ENCODE measurements at regions not wholly inside any gene's neighbourhood (a gene's known extent, or its start where the extent isn't known, plus 50 kb on each side); places are given as distances from the start of the nearest gene placed in this dataset.

- Mint-ChIP-seq H3K4me1 (no peaks in the 10 kb centered on the region), H3K9me3 (no peaks in the 10 kb centered on the region), H3K36me3 (ENCODE audit: low read depth) (no peaks in the 10 kb centered on the region), H3K4me3 (no peak overlapping the region), H3K27me3 (ENCODE audit: insufficient read depth, low read depth, poor library complexity) (peaks cover under 1% of the 10 kb centered on the region), H3K27ac (no peak overlapping the region)
- Histone ChIP-seq H2AFZ (no peak overlapping the region), H3K4me3 (no peak overlapping the region), H3K27me3 (ENCODE audit: insufficient read depth) (no peaks in the 10 kb centered on the region), H3K4me2 (no peak overlapping the region), H3K27ac (ENCODE audit: low read depth) (no peak overlapping the region), H3K36me3 (ENCODE audit: insufficient read depth) (no peaks in the 10 kb centered on the region), H4K20me1 (replicated peaks; ENCODE audit: insufficient read depth) (no peaks in the 10 kb centered on the region), H3K4me1 (ENCODE audit: insufficient read depth) (no peaks in the 10 kb centered on the region), H3K79me2 (replicated peaks; ENCODE audit: insufficient read depth) (no peaks in the 10 kb centered on the region), H3K9me2 (ENCODE audit: insufficient read depth) (peaks cover 7% of the 10 kb centered on the region; the same call in 1 of the 2 replicates), H3F3A (replicated peaks; ENCODE audit: low read depth) (no peaks in the 10 kb centered on the region)
- ATAC-seq (no peak), DNase-seq (ENCODE audit: low spot score) (no peak)
- TF ChIP-seq POLR2AphosphoS5 (IDR thresholded peaks at IDR 0.05; ENCODE audit: low read depth) (no peak), ZNF331 (CRISPR knock-in tag; IDR thresholded peaks at IDR 0.05; ENCODE audit: low read depth) (no peak), NANOG (IDR thresholded peaks at IDR 0.05; ENCODE audit: borderline replicate concordance) (no peak)
These were observed 676.7 kb upstream of the POU3F3 start for GRCh38 chr2:104177179-104177578.

DNA sequence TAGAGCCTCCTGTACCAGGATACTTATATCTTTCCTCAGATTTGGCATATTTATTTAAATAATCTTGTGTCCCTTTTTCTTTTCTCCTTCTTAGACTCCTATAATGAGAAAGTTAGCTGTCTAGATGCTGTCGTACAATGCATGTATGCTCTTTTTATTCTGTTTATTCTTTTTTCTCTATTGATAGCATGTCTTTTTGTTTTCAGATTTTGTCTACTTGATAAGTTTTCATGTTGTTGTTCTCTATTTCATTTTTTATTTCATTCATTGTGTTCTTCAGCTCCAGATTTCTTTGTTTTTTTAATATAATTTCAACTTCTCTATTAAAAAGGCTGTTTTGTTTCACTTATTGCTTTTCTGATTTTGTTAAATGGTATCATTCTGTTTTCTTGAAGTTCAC lies 674.3 kb upstream of the POU3F3 start:
- Mint-ChIP-seq H3K9me3 (no peaks in the 10 kb centered on the region), H3K27ac (no peak overlapping the region), H3K4me3 (no peak overlapping the region), H3K4me1 (no peaks in the 10 kb centered on the region), H3K27me3 (ENCODE audit: insufficient read depth, low read depth, poor library complexity) (no peaks in the 10 kb centered on the region), H3K36me3 (ENCODE audit: low read depth) (no peaks in the 10 kb centered on the region)
- H3K9me2 ChIP-seq (ENCODE audit: insufficient read depth): peaks cover 12% of the 10 kb centered on the region; the same call in 1 of the 2 replicates
- no peak overlapping the region for H3K27ac ChIP-seq (ENCODE audit: low read depth)
- no peaks in the 10 kb centered on the region for H3K27me3 ChIP-seq (ENCODE audit: insufficient read depth)
- H3K4me3 ChIP-seq: no peak overlapping the region
- no peaks in the 10 kb centered on the region for H3F3A ChIP-seq (replicated peaks; ENCODE audit: low read depth)
- no peaks in the 10 kb centered on the region for H4K20me1 ChIP-seq (replicated peaks; ENCODE audit: insufficient read depth)
- H3K4me2 ChIP-seq: no peak overlapping the region
- no peak overlapping the region for H2AFZ ChIP-seq
- DNase-seq (ENCODE audit: low spot score) (no peak), ATAC-seq (no peak)
- no peaks in the 10 kb centered on the region for H3K36me3 ChIP-seq (ENCODE audit: insufficient read depth)
- no peaks in the 10 kb centered on the region for H3K79me2 ChIP-seq (replicated peaks; ENCODE audit: insufficient read depth)
- H3K4me1 ChIP-seq (ENCODE audit: insufficient read depth): no peaks in the 10 kb centered on the region
- TF ChIP-seq STAT1 (IDR thresholded peaks at IDR 0.05; ENCODE audit: unreplicated experiment) (no peak), POLR2AphosphoS5 (IDR thresholded peaks at IDR 0.05; ENCODE audit: low read depth) (no peak), ZNF331 (CRISPR knock-in tag; IDR thresholded peaks at IDR 0.05; ENCODE audit: low read depth) (no peak), EZH2 (IDR thresholded peaks at IDR 0.05; ENCODE audit: low read depth, unreplicated experiment) (no peak), JUNB (IDR thresholded peaks at IDR 0.05; ENCODE audit: unreplicated experiment) (no peak), ZNF462 (CRISPR knock-in tag; IDR thresholded peaks at IDR 0.05) (no peak), ETS1 (IDR thresholded peaks at IDR 0.05) (no peak)
- TF ChIP-seq, protein P1, sequence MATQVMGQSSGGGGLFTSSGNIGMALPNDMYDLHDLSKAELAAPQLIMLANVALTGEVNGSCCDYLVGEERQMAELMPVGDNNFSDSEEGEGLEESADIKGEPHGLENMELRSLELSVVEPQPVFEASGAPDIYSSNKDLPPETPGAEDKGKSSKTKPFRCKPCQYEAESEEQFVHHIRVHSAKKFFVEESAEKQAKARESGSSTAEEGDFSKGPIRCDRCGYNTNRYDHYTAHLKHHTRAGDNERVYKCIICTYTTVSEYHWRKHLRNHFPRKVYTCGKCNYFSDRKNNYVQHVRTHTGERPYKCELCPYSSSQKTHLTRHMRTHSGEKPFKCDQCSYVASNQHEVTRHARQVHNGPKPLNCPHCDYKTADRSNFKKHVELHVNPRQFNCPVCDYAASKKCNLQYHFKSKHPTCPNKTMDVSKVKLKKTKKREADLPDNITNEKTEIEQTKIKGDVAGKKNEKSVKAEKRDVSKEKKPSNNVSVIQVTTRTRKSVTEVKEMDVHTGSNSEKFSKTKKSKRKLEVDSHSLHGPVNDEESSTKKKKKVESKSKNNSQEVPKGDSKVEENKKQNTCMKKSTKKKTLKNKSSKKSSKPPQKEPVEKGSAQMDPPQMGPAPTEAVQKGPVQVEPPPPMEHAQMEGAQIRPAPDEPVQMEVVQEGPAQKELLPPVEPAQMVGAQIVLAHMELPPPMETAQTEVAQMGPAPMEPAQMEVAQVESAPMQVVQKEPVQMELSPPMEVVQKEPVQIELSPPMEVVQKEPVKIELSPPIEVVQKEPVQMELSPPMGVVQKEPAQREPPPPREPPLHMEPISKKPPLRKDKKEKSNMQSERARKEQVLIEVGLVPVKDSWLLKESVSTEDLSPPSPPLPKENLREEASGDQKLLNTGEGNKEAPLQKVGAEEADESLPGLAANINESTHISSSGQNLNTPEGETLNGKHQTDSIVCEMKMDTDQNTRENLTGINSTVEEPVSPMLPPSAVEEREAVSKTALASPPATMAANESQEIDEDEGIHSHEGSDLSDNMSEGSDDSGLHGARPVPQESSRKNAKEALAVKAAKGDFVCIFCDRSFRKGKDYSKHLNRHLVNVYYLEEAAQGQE (IDR thresholded peaks at IDR 0.05; ENCODE audit: unreplicated experiment): no peak
- TF ChIP-seq, protein P2, sequence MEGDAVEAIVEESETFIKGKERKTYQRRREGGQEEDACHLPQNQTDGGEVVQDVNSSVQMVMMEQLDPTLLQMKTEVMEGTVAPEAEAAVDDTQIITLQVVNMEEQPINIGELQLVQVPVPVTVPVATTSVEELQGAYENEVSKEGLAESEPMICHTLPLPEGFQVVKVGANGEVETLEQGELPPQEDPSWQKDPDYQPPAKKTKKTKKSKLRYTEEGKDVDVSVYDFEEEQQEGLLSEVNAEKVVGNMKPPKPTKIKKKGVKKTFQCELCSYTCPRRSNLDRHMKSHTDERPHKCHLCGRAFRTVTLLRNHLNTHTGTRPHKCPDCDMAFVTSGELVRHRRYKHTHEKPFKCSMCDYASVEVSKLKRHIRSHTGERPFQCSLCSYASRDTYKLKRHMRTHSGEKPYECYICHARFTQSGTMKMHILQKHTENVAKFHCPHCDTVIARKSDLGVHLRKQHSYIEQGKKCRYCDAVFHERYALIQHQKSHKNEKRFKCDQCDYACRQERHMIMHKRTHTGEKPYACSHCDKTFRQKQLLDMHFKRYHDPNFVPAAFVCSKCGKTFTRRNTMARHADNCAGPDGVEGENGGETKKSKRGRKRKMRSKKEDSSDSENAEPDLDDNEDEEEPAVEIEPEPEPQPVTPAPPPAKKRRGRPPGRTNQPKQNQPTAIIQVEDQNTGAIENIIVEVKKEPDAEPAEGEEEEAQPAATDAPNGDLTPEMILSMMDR (conservative IDR thresholded peaks at IDR 0.05; ENCODE audit: low read depth in 2 of 2): no peak
